Muscle layer of colon (tissue), 2 donors: ENCODE measurements at regions not wholly inside any gene's neighbourhood (a gene's known extent, or its start where the extent isn't known, plus 50 kb on each side); places are given as distances from the start of the nearest gene placed in this dataset.

Source experiments
- H3K27ac ChIP-seq: one replicate; pipeline ENCODE4 v1.7.0; 2013; ENCODE audit warnings: low read depth, mild to moderate bottlenecking, low read length, moderate library complexity
- H3K27me3 ChIP-seq, 2 donors: one replicate each; pipeline ENCODE4 v1.7.0; 2013; ENCODE audit warnings: low read length in 2 of 2, mild to moderate bottlenecking in 2 of 2; ENCODE audit not compliant: insufficient read depth in 2 of 2, control insufficient read depth in 1 of 2
- H3K36me3 ChIP-seq: one replicate; pipeline ENCODE4 v1.7.0; 2013; ENCODE audit warnings: mild to moderate bottlenecking, low read length; ENCODE audit not compliant: insufficient read depth
- H3K4me1 ChIP-seq: one replicate; pipeline ENCODE4 v1.7.0; 2013; ENCODE audit warnings: mild to moderate bottlenecking, low read length; ENCODE audit not compliant: insufficient read depth
- H3K4me3 ChIP-seq, 2 donors: one replicate each; pipeline ENCODE4 v1.7.0; 2013; ENCODE audit warnings: low read length in 2 of 2, low read depth in 1 of 2, mild to moderate bottlenecking in 1 of 2, moderate library complexity in 1 of 2
- H3K9ac ChIP-seq: one replicate; pipeline ENCODE4 v1.7.0; 2013; ENCODE audit warnings: low read length
- H3K9me3 ChIP-seq: one replicate; pipeline ENCODE4 v1.7.0; 2013; ENCODE audit warnings: mild to moderate bottlenecking, low read length
- donor health status: abdominal sarcoma.
- donor health status: Adenocarcinoma of cecum.

DNA sequence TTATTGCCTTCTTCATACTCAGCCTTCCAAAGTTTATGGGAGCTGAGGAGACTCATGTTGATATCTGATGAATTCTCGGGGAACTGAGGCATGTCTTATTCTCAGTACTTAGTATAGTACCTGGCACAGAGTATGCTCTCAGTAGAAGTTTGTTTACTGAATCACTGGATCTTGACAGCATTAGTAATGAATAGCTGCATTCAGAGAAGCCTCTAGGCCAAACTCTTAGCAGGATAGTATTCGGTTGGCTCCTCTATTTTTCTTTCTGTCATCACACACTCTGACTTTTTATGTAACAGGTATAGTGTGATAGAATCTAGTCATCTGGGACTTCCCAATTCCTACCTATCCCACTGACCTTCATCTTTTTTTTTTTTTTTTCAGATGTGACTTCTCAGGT lies 566.4 kb upstream of the MAN1A1 start:
- Histone ChIP-seq H3K9ac (no peak overlapping the region), H3K4me1 (no peaks in the 10 kb centered on the region), H3K36me3 (no peaks in the 10 kb centered on the region), H3K9me3 (no peaks in the 10 kb centered on the region), H3K27ac (no peak overlapping the region), H3K27me3 (no peaks in the 10 kb centered on the region), H3K4me3 (no peak overlapping the region)

- H3K4me3 ChIP-seq = no peak overlapping the region
- H3K9ac ChIP-seq = no peak overlapping the region
- H3K4me1 ChIP-seq = no peaks in the 10 kb centered on the region
- H3K36me3 ChIP-seq = no peaks in the 10 kb centered on the region
- no peak overlapping the region for H3K27ac ChIP-seq
- no peaks in the 10 kb centered on the region for H3K9me3 ChIP-seq
- no peaks in the 10 kb centered on the region for H3K27me3 ChIP-seq
Observed at GRCh38 chr6:119908157-119908556, 558.6 kb upstream of the MAN1A1 start.

DNA sequence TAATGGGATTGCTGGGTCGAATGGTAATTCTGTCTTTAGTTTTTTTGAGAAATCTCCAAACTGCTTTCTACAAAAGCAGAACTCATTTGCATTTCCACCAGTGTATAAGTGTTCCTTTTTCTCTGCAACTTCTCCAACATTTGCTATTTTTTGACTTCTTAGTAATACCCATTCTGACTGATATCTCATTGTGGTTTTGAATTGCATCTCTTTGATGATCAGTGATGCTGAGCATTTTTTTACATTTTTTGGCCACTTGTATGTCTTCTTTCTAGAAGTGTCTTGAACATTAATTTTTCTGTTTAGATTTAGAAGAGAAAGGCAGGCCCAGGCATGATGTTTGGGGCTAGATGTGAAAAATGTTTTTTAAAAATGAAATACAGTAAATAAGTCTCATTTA lies 553.1 kb upstream of the MAN1A1 start:
- no peaks in the 10 kb centered on the region for H3K4me1 ChIP-seq
- H3K27ac ChIP-seq = no peak overlapping the region
- no peaks in the 10 kb centered on the region for H3K27me3 ChIP-seq
- H3K9me3 ChIP-seq = no peaks in the 10 kb centered on the region
- no peaks in the 10 kb centered on the region for H3K36me3 ChIP-seq
- H3K4me3 ChIP-seq = no peak overlapping the region
- no peak overlapping the region for H3K9ac ChIP-seq

GRCh38 chr6:119896806-119897205 lies 547.2 kb upstream of the MAN1A1 start:
- Histone ChIP-seq H3K9me3 (no peaks in the 10 kb centered on the region), H3K27me3 (no peaks in the 10 kb centered on the region), H3K4me1 (no peaks in the 10 kb centered on the region), H3K27ac (no peak overlapping the region), H3K36me3 (no peaks in the 10 kb centered on the region), H3K4me3 (no peak overlapping the region), H3K9ac (no peak overlapping the region)

DNA sequence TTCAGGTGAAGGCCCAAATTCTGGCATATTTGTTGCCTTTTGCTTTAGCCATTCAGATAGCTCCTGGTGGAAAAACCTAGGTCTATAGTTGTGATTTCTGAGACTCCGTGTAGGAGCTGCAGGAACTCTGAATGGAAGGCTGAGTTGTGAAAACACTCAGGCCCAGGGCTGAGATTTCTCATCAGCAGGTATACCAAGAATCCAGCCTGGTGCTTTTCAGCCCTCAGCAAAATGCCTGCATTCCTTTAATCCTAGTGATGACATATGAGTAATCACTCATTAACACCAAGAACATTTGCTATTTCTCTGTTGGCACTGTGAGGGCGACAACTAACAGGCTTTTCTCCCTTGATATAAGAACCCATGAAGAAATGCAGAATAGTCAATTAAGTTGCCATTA lies 546.1 kb upstream of the MAN1A1 start:
- Histone ChIP-seq H3K4me3 (no peak overlapping the region), H3K36me3 (no peaks in the 10 kb centered on the region), H3K9me3 (no peaks in the 10 kb centered on the region), H3K9ac (no peak overlapping the region), H3K27ac (no peak overlapping the region), H3K4me1 (peaks cover 3% of the 10 kb centered on the region), H3K27me3 (no peaks in the 10 kb centered on the region)

GRCh38 chr6:119894811-119895210 lies 545.2 kb upstream of the MAN1A1 start:
- no peak overlapping the region for H3K4me3 ChIP-seq
- H3K4me1 ChIP-seq = peaks cover 6% of the 10 kb centered on the region
- H3K27me3 ChIP-seq = no peaks in the 10 kb centered on the region
- H3K27ac ChIP-seq = no peak overlapping the region
- H3K9me3 ChIP-seq = no peaks in the 10 kb centered on the region
- no peak overlapping the region for H3K9ac ChIP-seq
- H3K36me3 ChIP-seq = no peaks in the 10 kb centered on the region

- Histone ChIP-seq H3K9me3 (no peaks in the 10 kb centered on the region), H3K36me3 (no peaks in the 10 kb centered on the region), H3K4me1 (peaks cover 6% of the 10 kb centered on the region), H3K27me3 (no peaks in the 10 kb centered on the region), H3K4me3 (no peak overlapping the region), H3K9ac (no peak overlapping the region), H3K27ac (no peak overlapping the region)
Observed at GRCh38 chr6:119891644-119892043, 542.1 kb upstream of the MAN1A1 start.

DNA sequence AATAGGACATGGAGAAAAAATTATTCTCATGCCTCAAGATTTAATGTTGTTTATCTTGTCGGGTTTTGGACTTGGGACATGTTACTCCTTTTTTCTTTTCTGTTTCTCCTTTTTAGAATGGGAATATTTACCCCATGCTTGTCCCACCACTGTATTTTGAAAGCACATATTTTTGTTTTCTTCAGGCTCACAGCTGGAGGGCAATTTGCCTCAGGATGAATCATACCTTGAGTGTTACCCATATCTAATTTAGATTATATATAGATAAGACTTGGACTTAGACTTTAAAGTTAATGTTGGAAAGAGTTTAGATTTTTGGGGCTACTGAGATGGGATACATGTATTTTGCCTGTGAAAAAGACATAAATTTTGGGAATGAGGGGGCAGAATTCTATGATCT lies 541.6 kb upstream of the MAN1A1 start:
- no peaks in the 10 kb centered on the region for H3K36me3 ChIP-seq
- H3K4me3 ChIP-seq = no peak overlapping the region
- no peak overlapping the region for H3K27ac ChIP-seq
- no peaks in the 10 kb centered on the region for H3K27me3 ChIP-seq
- H3K4me1 ChIP-seq = peaks cover 6% of the 10 kb centered on the region
- no peaks in the 10 kb centered on the region for H3K9me3 ChIP-seq
- H3K9ac ChIP-seq = no peak overlapping the region

- Histone ChIP-seq H3K9me3 (no peaks in the 10 kb centered on the region), H3K9ac (no peak overlapping the region), H3K27me3 (no peaks in the 10 kb centered on the region), H3K4me3 (no peak overlapping the region), H3K27ac (no peak overlapping the region), H3K36me3 (no peaks in the 10 kb centered on the region), H3K4me1 (peaks cover 6% of the 10 kb centered on the region)
Observed at GRCh38 chr6:119890470-119890869, 540.9 kb upstream of the MAN1A1 start.

GRCh38 chr6:119887666-119888065 lies 538.1 kb upstream of the MAN1A1 start:
- no peak overlapping the region for H3K9ac ChIP-seq

GRCh38 chr6:119881416-119881815 lies 531.9 kb upstream of the MAN1A1 start:
- H3K9me3 ChIP-seq = no peaks in the 10 kb centered on the region
- H3K4me3 ChIP-seq = no peak overlapping the region
- no peak overlapping the region for H3K27ac ChIP-seq
- no peaks in the 10 kb centered on the region for H3K27me3 ChIP-seq
- peaks cover 11% of the 10 kb centered on the region for H3K4me1 ChIP-seq
- no peaks in the 10 kb centered on the region for H3K36me3 ChIP-seq
- no peak overlapping the region for H3K9ac ChIP-seq

More at GRCh38 chr6:119887666-119888065, 538.1 kb upstream of the MAN1A1 start:
- Histone ChIP-seq H3K36me3 (no peaks in the 10 kb centered on the region), H3K4me3 (no peak overlapping the region), H3K27me3 (no peaks in the 10 kb centered on the region), H3K4me1 (peaks cover 6% of the 10 kb centered on the region), H3K9me3 (no peaks in the 10 kb centered on the region), H3K27ac (no peak overlapping the region)

DNA sequence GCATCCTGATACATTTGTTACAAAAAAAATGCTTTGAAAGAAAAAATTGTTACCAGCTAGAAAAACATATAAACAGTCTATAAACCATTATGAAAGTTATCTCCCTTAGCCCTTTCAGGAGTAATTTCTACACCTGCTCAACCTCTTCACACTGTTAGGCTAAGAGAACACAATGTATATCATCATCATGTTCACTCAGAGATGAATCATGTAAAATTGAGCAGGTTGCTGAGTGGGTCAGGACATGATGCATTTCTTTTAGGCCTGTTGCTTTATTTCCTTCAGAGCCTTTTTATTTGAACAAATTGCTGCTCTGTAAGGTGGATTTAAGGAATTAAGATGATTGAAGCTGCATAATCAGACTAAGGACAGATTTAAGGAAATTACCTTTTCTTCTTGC lies 531.3 kb upstream of the MAN1A1 start:
- Histone ChIP-seq H3K9me3 (no peaks in the 10 kb centered on the region), H3K4me3 (no peak overlapping the region), H3K4me1 (peaks cover 11% of the 10 kb centered on the region), H3K36me3 (no peaks in the 10 kb centered on the region), H3K27ac (no peak overlapping the region), H3K27me3 (no peaks in the 10 kb centered on the region), H3K9ac (no peak overlapping the region)
